ENCODE measurements at regions not wholly inside any gene's neighbourhood (a gene's known extent, or its start where the extent isn't known, plus 50 kb on each side); places are given as distances from the start of the nearest gene placed in this dataset.

- ChIA-PET POLR2A (no interaction called here), CTCF (interaction anchor here (0.6 to 1.1 kb wide), 2 partner anchors 9 to 40 kb away, joined by 3 to 4 read pairs; no protein-coding TSS in a partner anchor)
- DNase-seq (ENCODE audit: extremely low spot score) = no peak
- no peak for TF ChIP-seq CTCF (IDR thresholded peaks at IDR 0.05; ENCODE audit: control extremely low read depth, extremely low read depth, low read depth, missing control alignments)
These were observed 176.0 kb downstream of the HMHB1 start for GRCh38 chr5:143987751-143988560.

- POLR2A ChIA-PET = no interaction called here
- no peak for TF ChIP-seq CTCF (IDR thresholded peaks at IDR 0.05; ENCODE audit: control extremely low read depth, extremely low read depth, low read depth, missing control alignments)
- DNase-seq (ENCODE audit: extremely low spot score) = no peak
- CTCF ChIA-PET = interaction anchor here (2.1 kb wide), 1 partner anchor 25 kb away, joined by 4 read pairs; no protein-coding TSS in a partner anchor
These were observed 178.0 kb downstream of the YIPF5 start for GRCh38 chr5:143992496-143992895.

- POLR2A ChIA-PET = no interaction called here
- no peak for TF ChIP-seq CTCF (IDR thresholded peaks at IDR 0.05; ENCODE audit: control extremely low read depth, extremely low read depth, low read depth, missing control alignments)
- no peak for DNase-seq (ENCODE audit: extremely low spot score)
- CTCF ChIA-PET = no interaction called here
These were observed 167.6 kb downstream of the YIPF5 start for GRCh38 chr5:144002876-144003275.

GRCh38 chr5:144003636-144004035 lies 166.8 kb downstream of the YIPF5 start:
- POLR2A ChIA-PET = no interaction called here
- no peak for DNase-seq (ENCODE audit: extremely low spot score)
- no peak for TF ChIP-seq CTCF (IDR thresholded peaks at IDR 0.05; ENCODE audit: control extremely low read depth, extremely low read depth, low read depth, missing control alignments)
- CTCF ChIA-PET = no interaction called here

GRCh38 chr5:144004146-144004545 lies 166.3 kb downstream of the YIPF5 start:
- ChIA-PET POLR2A (no interaction called here), CTCF (no interaction called here)
- no peak for DNase-seq (ENCODE audit: extremely low spot score)
- TF ChIP-seq CTCF (IDR thresholded peaks at IDR 0.05; ENCODE audit: control extremely low read depth, extremely low read depth, low read depth, missing control alignments) = no peak

- no peak for TF ChIP-seq CTCF (IDR thresholded peaks at IDR 0.05; ENCODE audit: control extremely low read depth, extremely low read depth, low read depth, missing control alignments)
- DNase-seq (ENCODE audit: extremely low spot score) = no peak
- ChIA-PET POLR2A (no interaction called here), CTCF (interaction anchor here (1.0 to 1.5 kb wide), 3 partner anchors 9 to 84 kb away, joined by 3 to 4 read pairs (median 3); no protein-coding TSS in a partner anchor)
These were observed 165.7 kb downstream of the YIPF5 start for GRCh38 chr5:144004751-144005150.

All from GM10248 (cell line).